Neural cell (in vitro differentiated cells): ENCODE measurements at regions not wholly inside any gene's neighbourhood (a gene's known extent, or its start where the extent isn't known, plus 50 kb on each side); places are given as distances from the start of the nearest gene placed in this dataset.

Experiments
- H2AFZ ChIP-seq: fragments of 200-600, 300-800 bp; sonication (generic), shearing (Covaris generic); 2 replicates; pipeline ENCODE4 v1.6.0; 2014; ENCODE audit warnings: low read depth, mild to moderate bottlenecking, antibody characterized with exemption, low read length, moderate library complexity
- H3F3A ChIP-seq: fragments of 200-600 bp; shearing (Covaris generic); 2 replicates; pipeline ENCODE4 v1.6.1; 2016; ENCODE audit warnings: mild to moderate bottlenecking, moderate library complexity, mixed read lengths, antibody characterized with exemption, low read length; ENCODE audit not compliant: insufficient read depth, poor library complexity, severe bottlenecking
- H3K27ac ChIP-seq: fragments of 200-600, 300-800 bp; sonication (generic), shearing (Covaris generic); 2 replicates; pipeline ENCODE4 v1.5.1; 2014; ENCODE audit warnings: mild to moderate bottlenecking, low read length, moderate library complexity
- H3K27me3 ChIP-seq: fragments of 300-800, 200-600 bp; sonication (generic), shearing (Covaris generic); 2 replicates; pipeline ENCODE4 v1.6.0; 2014; ENCODE audit warnings: mild to moderate bottlenecking, low read depth, low read length, moderate library complexity; ENCODE audit not compliant: insufficient read depth
- H3K36me3 ChIP-seq: fragments of 300-800, 200-600 bp; sonication (generic), shearing (Covaris generic); 2 replicates; pipeline ENCODE4 v1.5.1; 2014; ENCODE audit warnings: mild to moderate bottlenecking, antibody characterized with exemption, low read length, moderate library complexity; ENCODE audit not compliant: insufficient read depth
- H3K4me2 ChIP-seq: fragments of 300-800, 200-600 bp; sonication (generic), shearing (Covaris generic); 2 replicates; pipeline ENCODE4 v1.6.0; 2014; ENCODE audit warnings: mild to moderate bottlenecking, low read length
- H3K4me3 ChIP-seq: fragments of 300-800, 200-600 bp; sonication (generic), shearing (Covaris generic); 2 replicates; pipeline ENCODE4 v1.5.1; 2014; ENCODE audit warnings: mild to moderate bottlenecking, low read length, moderate library complexity
- H3K79me2 ChIP-seq: fragments of 200-600 bp; shearing (Covaris generic); replicated peaks from 2 replicates; pipeline ENCODE4 v1.6.0; 2014; ENCODE audit warnings: mild to moderate bottlenecking, low read length, moderate library complexity; ENCODE audit not compliant: insufficient read depth
- H3K9ac ChIP-seq: fragments of 300-800, 200-600 bp; sonication (generic), shearing (Covaris generic); 2 replicates; pipeline ENCODE4 v1.6.1; 2016; ENCODE audit warnings: mild to moderate bottlenecking, low read length, mixed read lengths
- H3K9me2 ChIP-seq: fragments of 200-600 bp; shearing (Covaris generic); 2 replicates; pipeline ENCODE4 v1.6.1; 2016; ENCODE audit warnings: mild to moderate bottlenecking, low read length, mixed read lengths; ENCODE audit not compliant: insufficient read depth
- H3K9me3 ChIP-seq: fragments of 200-600, 300-800 bp; sonication (generic), shearing (Covaris generic); 2 replicates; pipeline ENCODE4 v1.6.1; 2016; ENCODE audit warnings: mild to moderate bottlenecking, mixed run types, low read length, moderate library complexity, mixed read lengths
- H4K20me1 ChIP-seq: fragments of 200-600 bp; shearing (Covaris generic); 2 replicates; pipeline ENCODE4 v1.6.1; 2016; ENCODE audit warnings: mild to moderate bottlenecking, mixed run types; ENCODE audit not compliant: insufficient read depth
- CTCF ChIP-seq: fragments of 450-650 bp; IDR thresholded peaks from 2 replicates; pipeline ENCODE4 v1.5.1; 2014; ENCODE audit warnings: antibody characterized with exemption, mild to moderate bottlenecking, moderate library complexity; ENCODE audit not compliant: poor library complexity, severe bottlenecking
- EP300 ChIP-seq: fragments of 450-650 bp; conservative IDR thresholded peaks from 2 replicates; pipeline ENCODE4 v1.6.1; 2014; ENCODE audit warnings: antibody characterized with exemption, mild to moderate bottlenecking, moderate library complexity; ENCODE audit not compliant: poor library complexity, severe bottlenecking
- EZH2 ChIP-seq: fragments of 200-600, 300-800 bp; shearing (Covaris generic), sonication (generic); IDR thresholded peaks from 2 replicates; pipeline ENCODE4 v1.6.1; 2014; ENCODE audit warnings: antibody characterized with exemption, low read length, borderline replicate concordance, mild to moderate bottlenecking; ENCODE audit not compliant: insufficient read depth, poor library complexity, severe bottlenecking
- MXI1 ChIP-seq: fragments of 450-650 bp; conservative IDR thresholded peaks from 2 replicates; pipeline ENCODE4 v1.6.1; 2014; ENCODE audit warnings: antibody characterized with exemption, mild to moderate bottlenecking; ENCODE audit not compliant: poor library complexity, severe bottlenecking
- POLR2AphosphoS5 ChIP-seq: IDR thresholded peaks from 2 replicates; pipeline ENCODE4 v1.6.1; 2012
- RAD21 ChIP-seq: fragments of 450-650 bp; conservative IDR thresholded peaks from 2 replicates; pipeline ENCODE4 v1.6.1; 2014; ENCODE audit warnings: antibody characterized with exemption, mild to moderate bottlenecking, moderate library complexity
- SMC3 ChIP-seq: fragments of 450-650 bp; conservative IDR thresholded peaks from 2 replicates; pipeline ENCODE4 v1.6.1; 2014; ENCODE audit warnings: antibody characterized with exemption, mild to moderate bottlenecking, moderate library complexity; ENCODE audit not compliant: poor library complexity
- TAF1 ChIP-seq: IDR thresholded peaks from 2 replicates; pipeline ENCODE4 v1.6.1; 2012; ENCODE audit warnings: low read depth
- TF ChIP-seq, protein P1 (sequence below): IDR thresholded peaks from 2 replicates; pipeline ENCODE4 v1.6.1; 2012; ENCODE audit warnings: borderline replicate concordance

DNA sequence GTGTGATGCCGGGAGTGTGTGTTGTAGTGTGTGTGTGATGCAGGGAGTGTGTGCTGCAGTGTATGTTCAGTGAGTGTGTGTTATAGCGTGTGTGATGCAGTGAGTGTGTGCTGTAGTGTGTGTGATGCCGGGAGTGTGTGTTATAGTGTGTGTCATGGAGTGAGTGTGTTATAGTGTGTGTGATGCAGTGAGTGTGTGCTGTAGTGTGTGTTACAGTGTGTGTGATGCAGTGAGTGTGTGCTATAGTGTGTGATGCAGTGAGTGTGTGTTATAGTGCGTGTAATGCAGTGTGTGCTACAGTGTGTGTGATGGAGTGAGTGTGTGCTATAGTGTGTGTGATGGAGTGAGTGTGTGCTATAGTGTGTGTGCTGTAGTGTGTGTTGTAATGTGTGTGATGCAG is 182.1 kb upstream of the SOX11 start:
- Histone ChIP-seq H3K9me2 (no peaks in the 10 kb centered on the region), H3K4me2 (no peak overlapping the region), H3K4me3 (no peak overlapping the region), H3K36me3 (no peaks in the 10 kb centered on the region), H3F3A (no peaks in the 10 kb centered on the region), H3K9me3 (no peaks in the 10 kb centered on the region), H3K9ac (no peak overlapping the region), H3K27me3 (no peaks in the 10 kb centered on the region), H3K79me2 (no peaks in the 10 kb centered on the region), H4K20me1 (no peaks in the 10 kb centered on the region), H2AFZ (no peak overlapping the region), H3K27ac (no peak overlapping the region)
- TF ChIP-seq MXI1, result no peak
- no peak for TF ChIP-seq TAF1
- TF ChIP-seq POLR2AphosphoS5, result no peak
- TF ChIP-seq, protein P1, sequence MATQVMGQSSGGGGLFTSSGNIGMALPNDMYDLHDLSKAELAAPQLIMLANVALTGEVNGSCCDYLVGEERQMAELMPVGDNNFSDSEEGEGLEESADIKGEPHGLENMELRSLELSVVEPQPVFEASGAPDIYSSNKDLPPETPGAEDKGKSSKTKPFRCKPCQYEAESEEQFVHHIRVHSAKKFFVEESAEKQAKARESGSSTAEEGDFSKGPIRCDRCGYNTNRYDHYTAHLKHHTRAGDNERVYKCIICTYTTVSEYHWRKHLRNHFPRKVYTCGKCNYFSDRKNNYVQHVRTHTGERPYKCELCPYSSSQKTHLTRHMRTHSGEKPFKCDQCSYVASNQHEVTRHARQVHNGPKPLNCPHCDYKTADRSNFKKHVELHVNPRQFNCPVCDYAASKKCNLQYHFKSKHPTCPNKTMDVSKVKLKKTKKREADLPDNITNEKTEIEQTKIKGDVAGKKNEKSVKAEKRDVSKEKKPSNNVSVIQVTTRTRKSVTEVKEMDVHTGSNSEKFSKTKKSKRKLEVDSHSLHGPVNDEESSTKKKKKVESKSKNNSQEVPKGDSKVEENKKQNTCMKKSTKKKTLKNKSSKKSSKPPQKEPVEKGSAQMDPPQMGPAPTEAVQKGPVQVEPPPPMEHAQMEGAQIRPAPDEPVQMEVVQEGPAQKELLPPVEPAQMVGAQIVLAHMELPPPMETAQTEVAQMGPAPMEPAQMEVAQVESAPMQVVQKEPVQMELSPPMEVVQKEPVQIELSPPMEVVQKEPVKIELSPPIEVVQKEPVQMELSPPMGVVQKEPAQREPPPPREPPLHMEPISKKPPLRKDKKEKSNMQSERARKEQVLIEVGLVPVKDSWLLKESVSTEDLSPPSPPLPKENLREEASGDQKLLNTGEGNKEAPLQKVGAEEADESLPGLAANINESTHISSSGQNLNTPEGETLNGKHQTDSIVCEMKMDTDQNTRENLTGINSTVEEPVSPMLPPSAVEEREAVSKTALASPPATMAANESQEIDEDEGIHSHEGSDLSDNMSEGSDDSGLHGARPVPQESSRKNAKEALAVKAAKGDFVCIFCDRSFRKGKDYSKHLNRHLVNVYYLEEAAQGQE, result no peak

DNA sequence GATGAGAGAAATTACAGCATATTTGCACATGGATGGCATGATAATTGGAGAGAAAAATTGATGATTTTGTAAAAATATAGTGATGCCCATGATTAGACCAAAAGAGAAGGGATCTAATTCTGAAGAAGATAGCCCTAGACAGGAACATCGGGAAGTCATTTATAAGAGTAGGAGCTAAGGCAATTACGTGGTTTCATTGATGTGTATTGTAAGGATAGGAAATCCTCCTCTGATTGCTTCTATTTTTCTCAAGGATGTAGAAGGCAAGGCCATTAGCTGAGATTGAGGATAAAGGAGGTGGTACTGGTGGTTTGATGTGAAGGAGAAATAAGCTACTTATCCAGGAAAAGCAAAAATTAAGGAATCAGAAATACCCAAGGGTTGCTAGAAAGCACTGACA is 176.5 kb upstream of the SOX11 start:
- no peak overlapping the region for H2AFZ ChIP-seq
- no peak overlapping the region for H3K9ac ChIP-seq
- no peak overlapping the region for H3K27ac ChIP-seq
- no peak for TF ChIP-seq MXI1
- no peak for TF ChIP-seq RAD21
- TF ChIP-seq CTCF, result no peak
- no peak for TF ChIP-seq TAF1
- no peak for TF ChIP-seq SMC3
- TF ChIP-seq, protein P1, result peak; percentile 75
- TF ChIP-seq EZH2, result no peak
- TF ChIP-seq POLR2AphosphoS5, result peak; percentile 61
- no peak for TF ChIP-seq EP300
- H3F3A ChIP-seq, result peaks cover 3% of the 10 kb centered on the region
- H3K27me3 ChIP-seq, result no peaks in the 10 kb centered on the region
- H3K79me2 ChIP-seq, result no peaks in the 10 kb centered on the region
- no peaks in the 10 kb centered on the region for H3K36me3 ChIP-seq
- H3K9me3 ChIP-seq, result no peaks in the 10 kb centered on the region
- H3K9me2 ChIP-seq, result no peaks in the 10 kb centered on the region
- no peaks in the 10 kb centered on the region for H4K20me1 ChIP-seq
- no peak overlapping the region for H3K4me2 ChIP-seq
- no peak overlapping the region for H3K4me3 ChIP-seq
